RWPE1 (cell line): ENCODE measurements at regions not wholly inside any gene's neighbourhood (a gene's known extent, or its start where the extent isn't known, plus 50 kb on each side); places are given as distances from the start of the nearest gene placed in this dataset.
A peak's percentile ranks its signal among the peaks of the same experiment; 100 is the strongest.

Source experiments
- CTCF ChIA-PET: fragments of 350-600 bp; sonication (Branson Sonifier 250); formaldehyde crosslinking; extraction: SDS; loops from one replicate; lab custom pipeline; 2021; lab: Yijun Ruan, JAX
- POLR2A ChIA-PET: fragments of 400-600 bp; formaldehyde crosslinking; extraction: SDS; loops from one replicate; lab custom pipeline; 2020; ENCODE audit warnings: antibody characterized with exemption; ENCODE audit not compliant: low non-redundant PET; lab: Yijun Ruan, JAX
- DNase-seq: peaks from one replicate; pipeline ENCODE4 v3.0.0; 2012; ENCODE audit warnings: low spot score
- H3K27ac ChIP-seq: fragments of 450-650 bp; 2 replicates; pipeline ENCODE4 v1.5.1; 2017
- TF ChIP-seq, protein P1 (sequence below): fragments of 450-650 bp; conservative IDR thresholded peaks from 2 replicates; pipeline ENCODE4 v1.5.1; 2017; ENCODE audit warnings: low read depth, mild to moderate bottlenecking

DNA sequence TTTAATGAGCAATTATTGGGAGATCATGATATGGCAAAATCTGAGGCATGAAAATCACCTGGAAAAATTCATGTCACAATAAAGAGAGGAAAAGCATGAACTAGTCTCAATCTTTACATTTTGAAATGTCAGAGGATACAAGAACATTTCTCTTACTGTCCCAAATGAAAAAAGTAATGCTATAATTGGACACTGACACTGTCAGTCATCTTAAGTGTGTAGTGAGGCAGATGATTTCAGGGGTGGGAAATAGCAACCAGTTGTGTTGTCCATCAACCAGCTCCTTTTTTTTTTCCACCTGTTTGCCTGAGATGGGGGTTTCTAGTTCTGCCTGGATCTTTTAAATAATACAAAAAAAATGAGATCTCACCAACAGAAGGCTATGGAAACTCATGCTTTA is 646.2 kb downstream of the KCNT2 start:
- CTCF ChIA-PET, result no interaction called here
- TF ChIP-seq, protein P1, sequence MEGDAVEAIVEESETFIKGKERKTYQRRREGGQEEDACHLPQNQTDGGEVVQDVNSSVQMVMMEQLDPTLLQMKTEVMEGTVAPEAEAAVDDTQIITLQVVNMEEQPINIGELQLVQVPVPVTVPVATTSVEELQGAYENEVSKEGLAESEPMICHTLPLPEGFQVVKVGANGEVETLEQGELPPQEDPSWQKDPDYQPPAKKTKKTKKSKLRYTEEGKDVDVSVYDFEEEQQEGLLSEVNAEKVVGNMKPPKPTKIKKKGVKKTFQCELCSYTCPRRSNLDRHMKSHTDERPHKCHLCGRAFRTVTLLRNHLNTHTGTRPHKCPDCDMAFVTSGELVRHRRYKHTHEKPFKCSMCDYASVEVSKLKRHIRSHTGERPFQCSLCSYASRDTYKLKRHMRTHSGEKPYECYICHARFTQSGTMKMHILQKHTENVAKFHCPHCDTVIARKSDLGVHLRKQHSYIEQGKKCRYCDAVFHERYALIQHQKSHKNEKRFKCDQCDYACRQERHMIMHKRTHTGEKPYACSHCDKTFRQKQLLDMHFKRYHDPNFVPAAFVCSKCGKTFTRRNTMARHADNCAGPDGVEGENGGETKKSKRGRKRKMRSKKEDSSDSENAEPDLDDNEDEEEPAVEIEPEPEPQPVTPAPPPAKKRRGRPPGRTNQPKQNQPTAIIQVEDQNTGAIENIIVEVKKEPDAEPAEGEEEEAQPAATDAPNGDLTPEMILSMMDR, result no peak

DNA sequence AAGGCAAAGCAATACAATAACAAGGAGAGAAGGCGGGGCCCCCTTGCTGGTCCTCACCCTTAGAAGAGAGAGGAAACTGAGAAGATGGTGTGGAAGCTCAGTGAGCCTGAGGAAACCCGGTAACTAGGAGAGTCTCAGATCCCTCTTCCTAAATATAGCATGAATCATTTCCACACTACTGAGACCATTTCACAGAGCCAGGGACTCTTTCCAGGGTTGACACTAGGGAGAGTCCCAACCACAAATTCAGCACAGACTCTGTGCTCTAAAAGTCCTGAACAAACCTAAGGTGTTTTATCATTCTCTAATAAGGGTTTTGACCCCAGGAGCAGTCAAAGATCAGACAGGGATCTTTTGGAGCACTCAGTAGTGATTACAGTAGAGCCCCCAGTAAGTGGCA is 647.7 kb downstream of the KCNT2 start:
- DNase-seq, result no peak
- H3K27ac ChIP-seq, result no peak overlapping the region
- TF ChIP-seq, protein P1, result no peak
- CTCF ChIA-PET, result no interaction called here
- POLR2A ChIA-PET, result no interaction called here

More for the DNA sequence above, 646.2 kb downstream of the KCNT2 start:
- DNase-seq, result no peak
- POLR2A ChIA-PET, result no interaction called here
- H3K27ac ChIP-seq, result no peak overlapping the region

DNA sequence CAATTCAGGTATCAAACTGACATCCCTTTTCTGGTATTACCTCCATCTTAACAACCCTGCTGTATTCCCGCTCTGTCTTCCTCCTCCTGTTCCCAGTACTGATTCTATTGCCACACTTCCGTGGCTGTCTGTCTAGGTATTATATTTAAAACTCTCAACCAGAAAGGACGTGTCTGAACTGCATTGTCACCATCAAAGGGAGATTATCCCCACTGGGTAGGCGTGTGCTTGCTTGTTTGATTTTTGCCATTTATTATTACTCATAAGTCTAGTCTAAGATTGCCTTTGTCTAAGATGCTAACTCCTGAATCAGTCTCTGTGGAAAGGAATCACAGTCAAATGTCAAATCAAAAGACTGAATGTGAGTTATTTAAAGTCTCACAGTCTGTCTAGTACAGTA is 650.1 kb downstream of the KCNT2 start:
- DNase-seq, result peak; percentile 81
- TF ChIP-seq, protein P1, result no peak
- ChIA-PET CTCF (no interaction called here), POLR2A (no interaction called here)
- no peak overlapping the region for H3K27ac ChIP-seq

DNA sequence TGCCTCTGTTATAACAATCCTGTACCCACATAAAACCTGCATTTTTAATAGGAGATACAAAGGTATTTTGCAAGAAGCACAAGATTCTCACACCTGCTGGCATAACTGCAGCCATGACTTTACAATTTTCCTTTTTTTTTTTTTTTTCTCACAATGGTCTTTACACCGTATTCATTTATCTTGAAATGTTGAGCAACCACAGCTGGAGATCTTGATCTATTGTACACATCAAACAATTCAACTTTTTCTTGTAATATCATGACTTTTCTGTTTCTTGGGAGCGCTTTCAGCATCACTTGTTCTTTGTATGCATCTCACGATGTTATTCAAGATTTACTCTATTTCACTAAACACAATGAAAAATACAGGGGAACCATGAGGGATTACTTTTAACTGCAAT is 651.4 kb downstream of the KCNT2 start:
- H3K27ac ChIP-seq, result no peak overlapping the region
- no peak for DNase-seq
- POLR2A ChIA-PET, result no interaction called here
- CTCF ChIA-PET, result interaction anchor here (0.5 to 0.6 kb wide), 2 partner anchors 63 to 454 kb away, joined by 3 to 4 read pairs; no protein-coding TSS in a partner anchor
- TF ChIP-seq, protein P1, result no peak

DNA sequence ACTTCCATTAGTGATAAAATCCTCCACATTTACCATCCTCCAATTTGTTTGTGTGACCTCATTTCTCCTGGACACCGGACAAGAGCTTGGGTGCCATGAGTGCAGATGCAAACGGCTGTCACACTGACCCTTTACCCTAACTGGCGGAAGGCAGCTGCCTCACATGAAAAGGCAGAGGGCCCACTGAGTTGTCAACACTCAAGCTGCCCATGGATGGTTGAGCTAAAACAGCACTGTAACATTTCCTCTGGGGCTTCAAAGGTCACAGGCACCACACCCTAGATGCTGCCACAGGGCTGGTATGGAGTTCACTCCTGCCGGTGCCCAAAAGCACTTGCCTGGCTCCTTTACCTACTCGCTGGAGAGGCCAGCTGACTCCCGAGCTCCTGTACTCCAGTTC is 653.4 kb downstream of the KCNT2 start:
- POLR2A ChIA-PET, result no interaction called here

DNA sequence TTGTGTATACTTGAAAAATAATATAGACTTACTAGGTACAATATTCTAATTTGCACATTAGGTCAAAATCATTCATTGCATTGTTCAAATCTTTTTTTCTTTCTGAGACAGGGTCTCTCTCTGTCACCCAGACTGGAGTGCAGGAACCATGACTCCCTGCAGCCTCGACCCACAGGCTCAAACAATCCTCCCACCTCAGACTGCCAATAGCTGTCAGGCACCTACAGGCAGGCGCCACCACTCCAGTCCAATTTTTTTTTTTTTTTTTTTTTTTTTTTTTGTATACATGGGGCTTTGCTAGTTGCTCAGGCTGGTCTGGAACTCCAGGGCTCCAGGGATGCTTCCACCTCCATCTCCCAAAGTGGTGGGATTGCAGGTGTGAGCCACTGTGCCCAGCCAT is 656.9 kb downstream of the KCNT2 start:
- TF ChIP-seq, protein P1, result no peak
- CTCF ChIA-PET, result interaction anchor here (0.7 kb wide), 1 partner anchor 28 kb away, joined by 4 read pairs; no protein-coding TSS in a partner anchor
- DNase-seq, result no peak

More for the DNA sequence above, 653.4 kb downstream of the KCNT2 start:
- no peak overlapping the region for H3K27ac ChIP-seq
- TF ChIP-seq, protein P1, result no peak
- no peak for DNase-seq
- CTCF ChIA-PET, result interaction anchor here (1.0 to 1.5 kb wide), 2 partner anchors 16 to 75 kb away, joined by 3 read pairs; no protein-coding TSS in a partner anchor

More for the DNA sequence above, 656.9 kb downstream of the KCNT2 start:
- POLR2A ChIA-PET, result no interaction called here
- H3K27ac ChIP-seq, result no peak overlapping the region
